ENCODE measurements at regions not wholly inside any gene's neighbourhood (a gene's known extent, or its start where the extent isn't known, plus 50 kb on each side); places are given as distances from the start of the nearest gene placed in this dataset.

GRCh38 chr16:60346256-60346655 is 1612.1 kb upstream of the GOT2 start:
- no peak overlapping the region for H3K27ac ChIP-seq (ENCODE audit: low read depth in 2 of 2, low read length in 1 of 2)
- no peak overlapping the region for H3K4me3 ChIP-seq (ENCODE audit: low read depth in 2 of 2, low read length in 1 of 2)
- no peaks in the 10 kb centered on the region for H3K27me3 ChIP-seq (ENCODE audit: insufficient read depth)
- H3K9me2 ChIP-seq: no peaks in the 10 kb centered on the region
- H3K9ac ChIP-seq: no peak overlapping the region
- POLR2A ChIA-PET: no interaction called here
- no peaks in the 10 kb centered on the region for H3K79me2 ChIP-seq (ENCODE audit: insufficient read depth)
- no peak overlapping the region for H3K4me2 ChIP-seq
- WGBS (ENCODE audit: low lambda C conversion rate): 17% methylated on average over 1 of the region's 1 CpG
- no peaks in the 10 kb centered on the region for H3K9me3 ChIP-seq
- no peaks in the 10 kb centered on the region for H3F3A ChIP-seq (replicated peaks; ENCODE audit: insufficient read depth)
- no peak for DNase-seq
- no peaks in the 10 kb centered on the region for H3K36me3 ChIP-seq (replicated peaks in 1 of 2; ENCODE audit: control insufficient read depth in 1 of 2, insufficient read depth in 2 of 2, low read length in 1 of 2)
- H4K20me1 ChIP-seq (ENCODE audit: insufficient read depth): no peaks in the 10 kb centered on the region
- no peak overlapping the region for H2AFZ ChIP-seq (ENCODE audit: low read depth)
- no peaks in the 10 kb centered on the region for H3K4me1 ChIP-seq (ENCODE audit: control insufficient read depth in 1 of 2, insufficient read depth in 2 of 2, low read depth in 1 of 2, low read length in 1 of 2)
- CTCF ChIA-PET: interaction anchor here (0.7 kb wide), 1 partner anchor 9 kb away, joined by 3 read pairs; no protein-coding TSS in a partner anchor
- no peak for TF ChIP-seq REST (IDR thresholded peaks at IDR 0.05; ENCODE audit: low read depth, low read length)
- TF ChIP-seq RCOR1 (IDR thresholded peaks at IDR 0.05; ENCODE audit: low read length): no peak
- no peak for TF ChIP-seq USF1 (IDR thresholded peaks at IDR 0.05; ENCODE audit: borderline replicate concordance, low read depth)

- H3K27ac ChIP-seq (ENCODE audit: low read depth in 2 of 2, low read length in 1 of 2): no peak overlapping the region
- no peak for DNase-seq
- no peak overlapping the region for H3K9ac ChIP-seq
- no peaks in the 10 kb centered on the region for H3K27me3 ChIP-seq (ENCODE audit: insufficient read depth)
- no peaks in the 10 kb centered on the region for H3K9me2 ChIP-seq
- ChIA-PET CTCF (no interaction called here), POLR2A (no interaction called here)
- no peak overlapping the region for H3K4me2 ChIP-seq
- H3K4me1 ChIP-seq (ENCODE audit: control insufficient read depth in 1 of 2, insufficient read depth in 2 of 2, low read depth in 1 of 2, low read length in 1 of 2): no peaks in the 10 kb centered on the region
- no peaks in the 10 kb centered on the region for H3F3A ChIP-seq (replicated peaks; ENCODE audit: insufficient read depth)
- no peaks in the 10 kb centered on the region for H4K20me1 ChIP-seq (ENCODE audit: insufficient read depth)
- H3K9me3 ChIP-seq: no peaks in the 10 kb centered on the region
- no peaks in the 10 kb centered on the region for H3K79me2 ChIP-seq (ENCODE audit: insufficient read depth)
- H3K4me3 ChIP-seq (ENCODE audit: low read depth in 2 of 2, low read length in 1 of 2): no peak overlapping the region
- no peaks in the 10 kb centered on the region for H3K36me3 ChIP-seq (replicated peaks in 1 of 2; ENCODE audit: control insufficient read depth in 1 of 2, insufficient read depth in 2 of 2, low read length in 1 of 2)
- no peak overlapping the region for H2AFZ ChIP-seq (ENCODE audit: low read depth)
- 36% methylated on average over 4 of the region's 4 CpGs for WGBS (ENCODE audit: low lambda C conversion rate)
- TF ChIP-seq CTCF (IDR thresholded peaks at IDR 0.05) (no peak), CHD2 (IDR thresholded peaks at IDR 0.05; ENCODE audit: low read length, partially characterized antibody) (no peak), REST (IDR thresholded peaks at IDR 0.05; ENCODE audit: low read depth, low read length) (no peak), JUND (IDR thresholded peaks at IDR 0.05) (no peak), RXRA (IDR thresholded peaks at IDR 0.05; ENCODE audit: borderline replicate concordance, low read depth) (no peak)
Observed at GRCh38 chr16:60337671-60338070, 1603.6 kb upstream of the GOT2 start.

All from SK-N-SH (cell line).